ENCODE measurements at regions not wholly inside any gene's neighbourhood (a gene's known extent, or its start where the extent isn't known, plus 50 kb on each side); places are given as distances from the start of the nearest gene placed in this dataset.

GRCh38 chr18:45275367-45276113 is 339.7 kb upstream of the SLC14A2 start:
- no peak for TF ChIP-seq MAFF (IDR thresholded peaks at IDR 0.05; ENCODE audit: low read depth, low read length)
- TF ChIP-seq ZNF224 (CRISPR knock-in tag; IDR thresholded peaks at IDR 0.05), result no peak
- TF ChIP-seq CREB1 (IDR thresholded peaks at IDR 0.05), result no peak
- no peak for TF ChIP-seq CREB1 (CRISPR knock-in tag; IDR thresholded peaks at IDR 0.05)
- TF ChIP-seq HMG20A (CRISPR knock-in tag; IDR thresholded peaks at IDR 0.05; ENCODE audit: borderline replicate concordance), result no peak
- no peak for TF ChIP-seq EP300 (IDR thresholded peaks at IDR 0.05; ENCODE audit: low read depth in 2 of 2, low read length in 2 of 2)
- TF ChIP-seq EP300 (CRISPR knock-in tag; IDR thresholded peaks at IDR 0.05; ENCODE audit: borderline replicate concordance), result no peak
- TF ChIP-seq ZZZ3 (CRISPR knock-in tag; IDR thresholded peaks at IDR 0.05; ENCODE audit: borderline replicate concordance), result no peak
- 0 out of 2 replicates have a peak, but pooled peaks have one; percentile 17 for TF ChIP-seq CTCF (CRISPR knock-in tag; IDR thresholded peaks at IDR 0.05)
- TF ChIP-seq, protein P1, sequence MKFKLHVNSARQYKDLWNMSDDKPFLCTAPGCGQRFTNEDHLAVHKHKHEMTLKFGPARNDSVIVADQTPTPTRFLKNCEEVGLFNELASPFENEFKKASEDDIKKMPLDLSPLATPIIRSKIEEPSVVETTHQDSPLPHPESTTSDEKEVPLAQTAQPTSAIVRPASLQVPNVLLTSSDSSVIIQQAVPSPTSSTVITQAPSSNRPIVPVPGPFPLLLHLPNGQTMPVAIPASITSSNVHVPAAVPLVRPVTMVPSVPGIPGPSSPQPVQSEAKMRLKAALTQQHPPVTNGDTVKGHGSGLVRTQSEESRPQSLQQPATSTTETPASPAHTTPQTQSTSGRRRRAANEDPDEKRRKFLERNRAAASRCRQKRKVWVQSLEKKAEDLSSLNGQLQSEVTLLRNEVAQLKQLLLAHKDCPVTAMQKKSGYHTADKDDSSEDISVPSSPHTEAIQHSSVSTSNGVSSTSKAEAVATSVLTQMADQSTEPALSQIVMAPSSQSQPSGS (CRISPR knock-in tag; IDR thresholded peaks at IDR 0.05), result no peak
- TF ChIP-seq KDM6A (CRISPR knock-in tag; IDR thresholded peaks at IDR 0.05; ENCODE audit: low read depth), result no peak
- TF ChIP-seq POGZ (CRISPR knock-in tag; IDR thresholded peaks at IDR 0.05), result no peak
- no peak for TF ChIP-seq ZMYM2 (CRISPR knock-in tag; IDR thresholded peaks at IDR 0.05)
- TF ChIP-seq NR2F6 (IDR thresholded peaks at IDR 0.05), result no peak
- no peak for TF ChIP-seq NR2F6 (CRISPR knock-in tag; IDR thresholded peaks at IDR 0.05)
- no peak for TF ChIP-seq RAD51 (IDR thresholded peaks at IDR 0.05; ENCODE audit: borderline replicate concordance)
- no peak for TF ChIP-seq NR3C1 (CRISPR knock-in tag; IDR thresholded peaks at IDR 0.05)
